Endothelial cell of umbilical vein (primary cell): ENCODE measurements at regions not wholly inside any gene's neighbourhood (a gene's known extent, or its start where the extent isn't known, plus 50 kb on each side); places are given as distances from the start of the nearest gene placed in this dataset.

ENCODE experiments used
- BruUV-seq: library from RNA; stranded (reverse); fragments of 400-500 nt; replicated peaks from 2 replicates; lab custom pipeline; 2021; lab: Mats Ljungman, UMichigan
- CTCF ChIA-PET: fragments of 300-600, 350-600 bp; sonication (Branson Sonifier 250); formaldehyde crosslinking; loops from one replicate; lab custom pipeline; 2021; ENCODE audit warnings: antibody characterized with exemption, inconsistent platforms; lab: Charles Lee
- POLR2A ChIA-PET: fragments of 300-600, 350-600 bp; sonication (Branson Sonifier 250); formaldehyde crosslinking; loops from one replicate; lab custom pipeline; 2021; ENCODE audit warnings: antibody characterized with exemption, inconsistent platforms; lab: Charles Lee
- DNase-seq: peaks from one replicate; pipeline ENCODE4 v3.0.0-alpha.2; 2011; ENCODE audit warnings: low read depth, low spot score
- FAIRE-seq: peaks from 2 replicates; lab custom pipeline; 2011; peaks lifted over from hg19 to GRCh38; lab: Jason Lieb, UNC
- H2AFZ ChIP-seq: 2 replicates; pipeline ENCODE4 v1.6.0; 2012; ENCODE audit warnings: low read depth, low read length, control low read depth, inconsistent platforms
- H3K27ac ChIP-seq: 2 replicates; pipeline ENCODE4 v1.5.1; 2011; ENCODE audit warnings: low read depth, mild to moderate bottlenecking, control low read depth, low read length, moderate library complexity; ENCODE audit not compliant: insufficient read depth
- H3K27me3 ChIP-seq, 2 experiments: 2 replicates each; pipeline versions ENCODE4 v1.6.0 to v1.6.1; 2011; ENCODE audit warnings: low read length in 2 of 2, mixed read lengths in 1 of 2; ENCODE audit not compliant: control insufficient read depth in 2 of 2, insufficient read depth in 2 of 2
- H3K36me3 ChIP-seq, 2 experiments: 2 replicates in 1 of 2; 3 replicates in 1 of 2; pipeline ENCODE4 v1.5.1; 2011; ENCODE audit warnings: low read length in 2 of 2, mild to moderate bottlenecking in 1 of 2, moderate library complexity in 1 of 2; ENCODE audit not compliant: control insufficient read depth in 2 of 2, insufficient read depth in 2 of 2; ENCODE audit errors: extremely low read depth in 1 of 2
- H3K4me1 ChIP-seq: 3 replicates; pipeline ENCODE4 v1.5.1; 2011; ENCODE audit warnings: mild to moderate bottlenecking, low read length; ENCODE audit not compliant: control insufficient read depth, insufficient read depth; ENCODE audit errors: extremely low read depth
- H3K4me2 ChIP-seq: 2 replicates; pipeline ENCODE4 v1.6.1; 2011; ENCODE audit warnings: low read length, control low read depth, mixed read lengths; ENCODE audit not compliant: insufficient read depth
- H3K4me3 ChIP-seq, 3 experiments: fragments of 200-600 bp in 1 of 3; sonication (generic), shearing (Covaris generic) in 1 of 3; replicated peaks in 1 of 3; 2 replicates each; pipeline ENCODE4 v1.5.1; 2011 to 2016; ENCODE audit warnings: control low read depth in 3 of 3, low read length in 3 of 3, mild to moderate bottlenecking in 2 of 3, inconsistent platforms in 1 of 3, low read depth in 1 of 3, moderate library complexity in 1 of 3; ENCODE audit not compliant: insufficient read depth in 1 of 3
- H3K79me2 ChIP-seq: 2 replicates; pipeline ENCODE4 v1.6.0; 2012; ENCODE audit warnings: low read length, inconsistent platforms; ENCODE audit not compliant: control insufficient read depth, insufficient read depth
- H3K9ac ChIP-seq: replicated peaks from 2 replicates; pipeline ENCODE3; 2011; ENCODE audit warnings: low read length, control low read depth; ENCODE audit not compliant: insufficient read depth; ENCODE audit errors: extremely low read depth
- H3K9me1 ChIP-seq: replicated peaks from 3 replicates; pipeline ENCODE4 v1.6.0; 2011; ENCODE audit warnings: mild to moderate bottlenecking, low read length; ENCODE audit not compliant: control insufficient read depth, insufficient read depth; ENCODE audit errors: extremely low read depth
- H3K9me3 ChIP-seq: replicated peaks from 2 replicates; pipeline ENCODE4 v1.5.1; 2012; ENCODE audit warnings: low read length, inconsistent platforms; ENCODE audit not compliant: control insufficient read depth, insufficient read depth
- H4K20me1 ChIP-seq: replicated peaks from 2 replicates; pipeline ENCODE3; 2011; ENCODE audit warnings: mild to moderate bottlenecking, low read length; ENCODE audit not compliant: control insufficient read depth, insufficient read depth; ENCODE audit errors: extremely low read depth
- EZH2 ChIP-seq: IDR thresholded peaks from 2 replicates; pipeline ENCODE4 v1.6.1; 2012; ENCODE audit warnings: borderline replicate concordance, low read depth, mild to moderate bottlenecking, moderate library complexity, low read length, inconsistent platforms; ENCODE audit not compliant: severe bottlenecking
- GATA2 ChIP-seq: IDR thresholded peaks from 2 replicates; pipeline ENCODE4 v1.7.0; 2011; ENCODE audit warnings: low read depth, mild to moderate bottlenecking, moderate library complexity, mixed read lengths, low read length; ENCODE audit not compliant: insufficient read length, insufficient read depth
- JUN ChIP-seq: IDR thresholded peaks from 2 replicates; pipeline ENCODE4 v1.6.1; 2011; ENCODE audit warnings: borderline replicate concordance, low read depth; ENCODE audit not compliant: insufficient read length, insufficient read depth
- MYC ChIP-seq: IDR thresholded peaks from one replicate; pipeline ENCODE4 v1.6.1; 2011; ENCODE audit warnings: mild to moderate bottlenecking, low read depth, low read length
- POLR2AphosphoS5 ChIP-seq: IDR thresholded peaks from 2 replicates; pipeline ENCODE4 v1.6.1; 2012; ENCODE audit warnings: low read depth, mild to moderate bottlenecking, control low read depth, low read length, moderate library complexity; ENCODE audit not compliant: insufficient read depth
- dilution Hi-C: fragments of 300-500 bp; cut with MboI; formaldehyde crosslinking; loops from one replicate; pipeline ENCODE4 v1.15.0; 2019; ENCODE audit warnings: low sequenced_read_pairs; ENCODE audit not compliant: extremely low pct_ligation_motif_present
- intact Hi-C: fragments of 100-400 bp; cut with micrococcal nuclease; formaldehyde crosslinking; loops from one replicate; pipeline ENCODE4 v1.10.0; 2022
- TF ChIP-seq, protein P1 (sequence below): IDR thresholded peaks from 2 replicates; pipeline ENCODE4 v1.6.1; 2011; ENCODE audit not compliant: insufficient read depth, insufficient read length
- TF ChIP-seq, protein P2 (sequence below), 2 donors: IDR thresholded peaks; 1 replicate in 1 of 2; 2 replicates in 1 of 2; pipeline ENCODE4 v1.5.1; 2011; ENCODE audit warnings: low read length in 2 of 2, mild to moderate bottlenecking in 2 of 2, moderate library complexity in 2 of 2, control low read depth in 1 of 2, inconsistent platforms in 1 of 2, low read depth in 1 of 2; ENCODE audit not compliant: insufficient read depth in 1 of 2; ENCODE audit errors: extremely low read depth in 1 of 2

DNA sequence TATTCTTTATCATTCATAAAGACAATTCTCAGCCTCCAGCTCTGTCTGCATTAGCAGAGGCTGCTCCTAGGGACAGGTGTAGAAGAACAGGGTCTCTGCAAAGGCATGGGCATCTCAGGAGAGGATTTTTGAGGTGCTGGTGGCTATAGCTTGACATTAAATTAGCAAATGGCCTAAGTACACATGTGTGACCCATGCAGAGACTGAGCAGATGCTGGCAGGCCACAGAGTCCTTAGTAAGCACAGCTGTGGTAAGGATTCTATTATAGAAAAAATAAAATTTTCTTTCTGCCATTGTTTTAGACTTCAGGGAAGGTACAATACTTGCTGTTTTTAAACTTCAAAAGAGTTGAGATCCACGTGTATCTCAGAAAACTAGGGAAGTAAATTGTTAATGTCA is 177.5 kb upstream of the DUSP10 start:
- Histone ChIP-seq H3K36me3 (no peaks in the 10 kb centered on the region), H4K20me1 (no peaks in the 10 kb centered on the region), H3K27me3 (no peaks in the 10 kb centered on the region), H2AFZ (no peak overlapping the region), H3K4me2 (no peak overlapping the region), H3K27ac (no peak overlapping the region), H3K4me1 (no peaks in the 10 kb centered on the region), H3K9ac (no peak overlapping the region), H3K79me2 (no peaks in the 10 kb centered on the region), H3K9me3 (no peaks in the 10 kb centered on the region), H3K4me3 (no peak overlapping the region), H3K9me1 (no peaks in the 10 kb centered on the region)
- dilution Hi-C loops (no loop called here), intact Hi-C loops (no loop called here)
- BruUV-seq: no TSS peak
- no peak for DNase-seq
- ChIA-PET POLR2A (no interaction called here), CTCF (interaction anchor here (1.4 kb wide), 1 partner anchor 11 kb away, joined by 3 read pairs; no protein-coding TSS in a partner anchor)
- TF ChIP-seq GATA2: no peak
- no peak for TF ChIP-seq POLR2AphosphoS5
- TF ChIP-seq EZH2: no peak
- no peak for TF ChIP-seq MYC
- TF ChIP-seq, protein P1, sequence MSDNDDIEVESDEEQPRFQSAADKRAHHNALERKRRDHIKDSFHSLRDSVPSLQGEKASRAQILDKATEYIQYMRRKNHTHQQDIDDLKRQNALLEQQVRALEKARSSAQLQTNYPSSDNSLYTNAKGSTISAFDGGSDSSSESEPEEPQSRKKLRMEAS: no peak
- TF ChIP-seq JUN: no peak
- TF ChIP-seq, protein P2, sequence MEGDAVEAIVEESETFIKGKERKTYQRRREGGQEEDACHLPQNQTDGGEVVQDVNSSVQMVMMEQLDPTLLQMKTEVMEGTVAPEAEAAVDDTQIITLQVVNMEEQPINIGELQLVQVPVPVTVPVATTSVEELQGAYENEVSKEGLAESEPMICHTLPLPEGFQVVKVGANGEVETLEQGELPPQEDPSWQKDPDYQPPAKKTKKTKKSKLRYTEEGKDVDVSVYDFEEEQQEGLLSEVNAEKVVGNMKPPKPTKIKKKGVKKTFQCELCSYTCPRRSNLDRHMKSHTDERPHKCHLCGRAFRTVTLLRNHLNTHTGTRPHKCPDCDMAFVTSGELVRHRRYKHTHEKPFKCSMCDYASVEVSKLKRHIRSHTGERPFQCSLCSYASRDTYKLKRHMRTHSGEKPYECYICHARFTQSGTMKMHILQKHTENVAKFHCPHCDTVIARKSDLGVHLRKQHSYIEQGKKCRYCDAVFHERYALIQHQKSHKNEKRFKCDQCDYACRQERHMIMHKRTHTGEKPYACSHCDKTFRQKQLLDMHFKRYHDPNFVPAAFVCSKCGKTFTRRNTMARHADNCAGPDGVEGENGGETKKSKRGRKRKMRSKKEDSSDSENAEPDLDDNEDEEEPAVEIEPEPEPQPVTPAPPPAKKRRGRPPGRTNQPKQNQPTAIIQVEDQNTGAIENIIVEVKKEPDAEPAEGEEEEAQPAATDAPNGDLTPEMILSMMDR (IDR thresholded peaks at IDR 0.05; ENCODE audit: extremely low read depth in 1 of 2, insufficient read depth in 1 of 2, low read depth in 1 of 2, low read length in 2 of 2): no peak
- FAIRE-seq: no peak
